ENCODE measurements at regions not wholly inside any gene's neighbourhood (a gene's known extent, or its start where the extent isn't known, plus 50 kb on each side); places are given as distances from the start of the nearest gene placed in this dataset.

- Mint-ChIP-seq H3K9me3 (ENCODE audit: low read depth) (no peaks in the 10 kb centered on the region), H3K4me3 (no peak overlapping the region), H3K27me3 (peaks cover 3% of the 10 kb centered on the region), H3K4me1 (peaks cover 3% of the 10 kb centered on the region), H3K36me3 (no peaks in the 10 kb centered on the region), H3K27ac (no peak overlapping the region)
- DNase-seq, result no peak
- no peak for ATAC-seq
- CTCF ChIA-PET, result no interaction called here
These were observed 237.4 kb downstream of the TLE3 start for GRCh38 chr15:69860321-69860720.

- peaks cover 3% of the 10 kb centered on the region for H3K27me3 Mint-ChIP-seq
- no peaks in the 10 kb centered on the region for H3K9me3 Mint-ChIP-seq (ENCODE audit: low read depth)
- no peak for ATAC-seq
- H3K36me3 Mint-ChIP-seq, result no peaks in the 10 kb centered on the region
- peaks cover 3% of the 10 kb centered on the region for H3K4me1 Mint-ChIP-seq
- H3K4me3 Mint-ChIP-seq, result no peak overlapping the region
- CTCF ChIA-PET, result no interaction called here
- DNase-seq, result no peak
- no peak overlapping the region for H3K27ac Mint-ChIP-seq
These were observed 236.8 kb downstream of the TLE3 start for GRCh38 chr15:69860921-69861320.

GRCh38 chr15:69861331-69862171 lies 236.2 kb downstream of the TLE3 start:
- peaks cover 3% of the 10 kb centered on the region for H3K27me3 Mint-ChIP-seq
- ATAC-seq (no peak), DNase-seq (no peak)
- H3K9me3 Mint-ChIP-seq (ENCODE audit: low read depth), result no peaks in the 10 kb centered on the region
- H3K4me3 Mint-ChIP-seq, result no peak overlapping the region
- H3K27ac Mint-ChIP-seq, result no peak overlapping the region
- no peaks in the 10 kb centered on the region for H3K36me3 Mint-ChIP-seq
- CTCF ChIA-PET, result no interaction called here
- H3K4me1 Mint-ChIP-seq, result peaks cover 3% of the 10 kb centered on the region

GRCh38 chr15:69862540-69862939 lies 235.2 kb downstream of the TLE3 start:
- CTCF ChIA-PET, result no interaction called here
- no peak overlapping the region for H3K27ac Mint-ChIP-seq

GRCh38 chr15:69863446-69863845 lies 234.3 kb downstream of the TLE3 start:
- no peaks in the 10 kb centered on the region for H3K4me1 Mint-ChIP-seq
- CTCF ChIA-PET, result no interaction called here
- H3K4me3 Mint-ChIP-seq, result no peak overlapping the region
- H3K27ac Mint-ChIP-seq, result no peak overlapping the region
- no peak for ATAC-seq
- H3K36me3 Mint-ChIP-seq, result no peaks in the 10 kb centered on the region
- H3K27me3 Mint-ChIP-seq, result peaks cover 3% of the 10 kb centered on the region
- peaks cover 2% of the 10 kb centered on the region for H3K9me3 Mint-ChIP-seq (ENCODE audit: low read depth)
- no peak for DNase-seq

More at GRCh38 chr15:69862540-69862939, 235.2 kb downstream of the TLE3 start:
- Mint-ChIP-seq H3K9me3 (ENCODE audit: low read depth) (no peaks in the 10 kb centered on the region), H3K4me3 (no peak overlapping the region), H3K27me3 (peaks cover 3% of the 10 kb centered on the region), H3K36me3 (no peaks in the 10 kb centered on the region), H3K4me1 (peaks cover 3% of the 10 kb centered on the region)
- no peak for ATAC-seq
- DNase-seq, result no peak

GRCh38 chr15:69865369-69865768 lies 232.3 kb downstream of the TLE3 start:
- Mint-ChIP-seq H3K27ac (no peak overlapping the region), H3K9me3 (ENCODE audit: low read depth) (peaks cover 2% of the 10 kb centered on the region)
- CTCF ChIA-PET, result no interaction called here

GRCh38 chr15:69868756-69869155 lies 229.0 kb downstream of the TLE3 start:
- no peak overlapping the region for H3K4me3 Mint-ChIP-seq

More at GRCh38 chr15:69865369-69865768, 232.3 kb downstream of the TLE3 start:
- peaks cover 6% of the 10 kb centered on the region for H3K27me3 Mint-ChIP-seq
- DNase-seq (no peak), ATAC-seq (no peak)
- H3K36me3 Mint-ChIP-seq, result no peaks in the 10 kb centered on the region
- H3K4me3 Mint-ChIP-seq, result no peak overlapping the region
- no peaks in the 10 kb centered on the region for H3K4me1 Mint-ChIP-seq

GRCh38 chr15:69869291-69869690 lies 228.4 kb downstream of the TLE3 start:
- no peak overlapping the region for H3K27ac Mint-ChIP-seq
- peaks cover 16% of the 10 kb centered on the region for H3K27me3 Mint-ChIP-seq
- H3K9me3 Mint-ChIP-seq (ENCODE audit: low read depth), result peaks cover 4% of the 10 kb centered on the region
- no peaks in the 10 kb centered on the region for H3K36me3 Mint-ChIP-seq
- DNase-seq (no peak), ATAC-seq (no peak)
- CTCF ChIA-PET, result no interaction called here
- H3K4me1 Mint-ChIP-seq, result no peaks in the 10 kb centered on the region
- H3K4me3 Mint-ChIP-seq, result no peak overlapping the region

More at GRCh38 chr15:69868756-69869155, 229.0 kb downstream of the TLE3 start:
- no peaks in the 10 kb centered on the region for H3K36me3 Mint-ChIP-seq
- ATAC-seq (no peak), DNase-seq (no peak)
- peaks cover 4% of the 10 kb centered on the region for H3K9me3 Mint-ChIP-seq (ENCODE audit: low read depth)
- CTCF ChIA-PET, result no interaction called here
- H3K27ac Mint-ChIP-seq, result no peak overlapping the region
- peaks cover 16% of the 10 kb centered on the region for H3K27me3 Mint-ChIP-seq
- no peaks in the 10 kb centered on the region for H3K4me1 Mint-ChIP-seq

- H3K27me3 Mint-ChIP-seq, result peaks cover 16% of the 10 kb centered on the region
- ATAC-seq (no peak), DNase-seq (no peak)
- no peaks in the 10 kb centered on the region for H3K36me3 Mint-ChIP-seq
- H3K27ac Mint-ChIP-seq, result no peak overlapping the region
- H3K4me3 Mint-ChIP-seq, result no peak overlapping the region
- CTCF ChIA-PET, result no interaction called here
- H3K4me1 Mint-ChIP-seq, result no peaks in the 10 kb centered on the region
- H3K9me3 Mint-ChIP-seq (ENCODE audit: low read depth), result peaks cover 4% of the 10 kb centered on the region
These were observed 227.7 kb downstream of the TLE3 start for GRCh38 chr15:69869881-69870505.

- CTCF ChIA-PET, result no interaction called here
- peaks cover 4% of the 10 kb centered on the region for H3K9me3 Mint-ChIP-seq (ENCODE audit: low read depth)
- H3K36me3 Mint-ChIP-seq, result no peaks in the 10 kb centered on the region
- no peak for ATAC-seq
- no peaks in the 10 kb centered on the region for H3K4me1 Mint-ChIP-seq
- H3K4me3 Mint-ChIP-seq, result no peak overlapping the region
- H3K27ac Mint-ChIP-seq, result no peak overlapping the region
- no peak for DNase-seq
- H3K27me3 Mint-ChIP-seq, result peaks cover 16% of the 10 kb centered on the region
These were observed 226.1 kb downstream of the TLE3 start for GRCh38 chr15:69871511-69872134.

GRCh38 chr15:69873807-69874206 lies 223.9 kb downstream of the TLE3 start:
- H3K36me3 Mint-ChIP-seq, result no peaks in the 10 kb centered on the region
- H3K4me3 Mint-ChIP-seq, result no peak overlapping the region
- H3K9me3 Mint-ChIP-seq (ENCODE audit: low read depth), result peaks cover 2% of the 10 kb centered on the region
- peaks cover 16% of the 10 kb centered on the region for H3K27me3 Mint-ChIP-seq
- CTCF ChIA-PET, result no interaction called here
- H3K4me1 Mint-ChIP-seq, result no peaks in the 10 kb centered on the region
- no peak overlapping the region for H3K27ac Mint-ChIP-seq
- no peak for ATAC-seq
- DNase-seq, result no peak

- Mint-ChIP-seq H3K4me1 (no peaks in the 10 kb centered on the region), H3K36me3 (no peaks in the 10 kb centered on the region), H3K9me3 (ENCODE audit: low read depth) (peaks cover 2% of the 10 kb centered on the region), H3K27ac (no peak overlapping the region), H3K4me3 (no peak overlapping the region), H3K27me3 (peaks cover 16% of the 10 kb centered on the region)
- no peak for ATAC-seq
- no peak for DNase-seq
- CTCF ChIA-PET, result no interaction called here
These were observed 223.4 kb downstream of the TLE3 start for GRCh38 chr15:69874321-69874720.

GRCh38 chr15:69876064-69876940 lies 221.4 kb downstream of the TLE3 start:
- ATAC-seq, result no peak
- Mint-ChIP-seq H3K27me3 (peaks cover 6% of the 10 kb centered on the region), H3K4me1 (no peaks in the 10 kb centered on the region), H3K27ac (no peak overlapping the region), H3K36me3 (no peaks in the 10 kb centered on the region), H3K9me3 (ENCODE audit: low read depth) (peaks cover 2% of the 10 kb centered on the region), H3K4me3 (no peak overlapping the region)
- DNase-seq, result no peak
- CTCF ChIA-PET, result no interaction called here

All from activated CD8-positive, alpha-beta memory T cell treated with anti-CD3 and anti-CD28 coated beads, Interleukin-2, amount 10 ng/mL, durations not matched to agents 7 days and 5 days (primary cell).